GM12891 (cell line): ENCODE measurements at regions not wholly inside any gene's neighbourhood (a gene's known extent, or its start where the extent isn't known, plus 50 kb on each side); places are given as distances from the start of the nearest gene placed in this dataset.

ENCODE experiments used
- PAX5 ChIP-seq: IDR thresholded peaks from 2 replicates; pipeline ENCODE4 v1.6.1; 2011; ENCODE audit warnings: low read length, moderate library complexity, mild to moderate bottlenecking; ENCODE audit not compliant: insufficient read depth, severe bottlenecking
- POLR2A ChIP-seq: IDR thresholded peaks from 2 replicates; pipeline ENCODE4 v1.6.1; 2011; ENCODE audit warnings: low read depth, low read length, control low read depth
- POLR2AphosphoS5 ChIP-seq: IDR thresholded peaks from 2 replicates; pipeline ENCODE4 v1.6.1; 2011; ENCODE audit warnings: low read depth, low read length, control low read depth
- POU2F2 ChIP-seq: IDR thresholded peaks from 2 replicates; pipeline ENCODE4 v1.6.1; 2011; ENCODE audit warnings: low read depth, mild to moderate bottlenecking, control low read depth, low read length, moderate library complexity
- SPI1 ChIP-seq: IDR thresholded peaks from 2 replicates; pipeline ENCODE4 v1.6.1; 2011; ENCODE audit warnings: low read depth, low read length, control low read depth
- TAF1 ChIP-seq: IDR thresholded peaks from 2 replicates; pipeline ENCODE4 v1.6.1; 2011; ENCODE audit warnings: low read depth, low read length, control low read depth

DNA sequence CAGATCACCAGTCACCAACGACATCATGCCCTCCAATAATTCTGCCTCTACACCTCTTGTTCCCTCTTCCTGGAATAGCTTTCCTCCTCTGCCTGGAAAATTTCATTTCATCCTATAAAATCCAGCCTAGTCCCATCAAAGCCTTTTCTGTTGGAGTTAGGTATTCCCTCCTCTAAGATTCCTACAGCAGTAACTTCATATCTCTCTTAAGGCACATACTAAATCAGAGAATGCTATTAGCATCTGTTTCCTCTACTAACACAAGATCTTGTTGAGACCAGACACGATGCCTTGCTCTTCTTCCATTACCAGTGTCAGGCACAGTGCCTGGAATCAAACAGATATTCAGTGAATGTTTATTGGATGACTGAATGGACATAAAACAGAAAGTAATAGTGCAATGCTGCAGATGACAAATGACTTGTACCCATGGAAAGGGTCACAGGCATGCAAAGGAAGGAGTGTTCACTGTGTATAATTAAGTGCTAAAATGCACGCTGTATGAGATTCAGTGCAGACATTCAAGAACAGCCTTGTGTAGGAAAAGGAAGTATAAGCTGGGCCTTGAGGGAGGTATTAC lies 342.0 kb upstream of the ACVR2A start:
- TF ChIP-seq POLR2A (no peak), POLR2AphosphoS5 (no peak), TAF1 (no peak), SPI1 (no peak), POU2F2 (no peak), PAX5 (no peak)
